GM12878 (cell line): ENCODE measurements at regions not wholly inside any gene's neighbourhood (a gene's known extent, or its start where the extent isn't known, plus 50 kb on each side); places are given as distances from the start of the nearest gene placed in this dataset.

ENCODE experiments used
- CREB1 ChIP-seq: IDR thresholded peaks from 2 replicates; pipeline ENCODE4 v1.6.1; 2012; ENCODE audit warnings: low read depth, mild to moderate bottlenecking, inconsistent platforms
- CREM ChIP-seq: IDR thresholded peaks from 2 replicates; pipeline ENCODE4 v1.6.1; 2014; ENCODE audit warnings: antibody characterized with exemption, low read depth
- FOS ChIP-seq: IDR thresholded peaks from 3 replicates; pipeline ENCODE4 v1.6.1; 2011; ENCODE audit warnings: borderline replicate concordance; ENCODE audit not compliant: insufficient read length; ENCODE audit errors: extremely low read depth
- GATAD2B ChIP-seq: fragments of 450-650 bp; conservative IDR thresholded peaks from 2 replicates; pipeline ENCODE4 v1.6.1; 2017; ENCODE audit warnings: low read depth, mild to moderate bottlenecking, moderate library complexity
- MAX ChIP-seq: IDR thresholded peaks from 2 replicates; pipeline ENCODE4 v1.6.1; 2012; ENCODE audit warnings: low read depth, low read length, improper control_type of control experiment
- MXI1 ChIP-seq: fragments of 150-350 bp; IDR thresholded peaks from 2 replicates; pipeline ENCODE4 v1.6.1; 2011; ENCODE audit warnings: low read depth, mild to moderate bottlenecking, inconsistent platforms, low read length, improper control_type of control experiment
- PBX3 ChIP-seq: IDR thresholded peaks from 2 replicates; pipeline ENCODE4 v1.6.1; 2011; ENCODE audit warnings: mild to moderate bottlenecking, low read depth, low read length, moderate library complexity; ENCODE audit not compliant: insufficient replicate concordance
- TF ChIP-seq, protein P1 (sequence below): IDR thresholded peaks from 2 replicates; pipeline ENCODE4 v1.6.1; 2012; ENCODE audit warnings: mild to moderate bottlenecking, low read depth, low read length

DNA sequence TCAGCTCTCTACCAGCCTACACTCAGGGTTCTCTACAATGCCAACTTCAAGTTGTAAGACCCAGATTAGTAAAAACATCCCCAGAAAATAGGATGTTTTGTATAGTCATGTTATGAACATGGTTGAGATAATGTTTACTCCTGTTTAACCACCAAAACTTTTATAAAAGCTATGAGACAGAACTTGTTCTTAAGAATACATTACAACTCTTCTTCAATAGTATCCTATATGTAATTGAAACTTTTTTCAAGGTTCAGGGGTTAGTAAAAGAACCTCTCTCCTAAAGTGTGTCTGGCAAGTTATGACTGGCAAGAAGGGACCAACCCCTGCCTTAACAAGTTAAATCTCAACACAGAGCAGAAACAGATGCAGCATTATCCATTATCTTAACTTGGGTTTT is 118.8 kb upstream of the STK17B start:
- TF ChIP-seq FOS = no peak
- TF ChIP-seq MXI1 = no peak
- TF ChIP-seq GATAD2B = no peak
- no peak for TF ChIP-seq MAX
- no peak for TF ChIP-seq CREB1
- TF ChIP-seq, protein P1, sequence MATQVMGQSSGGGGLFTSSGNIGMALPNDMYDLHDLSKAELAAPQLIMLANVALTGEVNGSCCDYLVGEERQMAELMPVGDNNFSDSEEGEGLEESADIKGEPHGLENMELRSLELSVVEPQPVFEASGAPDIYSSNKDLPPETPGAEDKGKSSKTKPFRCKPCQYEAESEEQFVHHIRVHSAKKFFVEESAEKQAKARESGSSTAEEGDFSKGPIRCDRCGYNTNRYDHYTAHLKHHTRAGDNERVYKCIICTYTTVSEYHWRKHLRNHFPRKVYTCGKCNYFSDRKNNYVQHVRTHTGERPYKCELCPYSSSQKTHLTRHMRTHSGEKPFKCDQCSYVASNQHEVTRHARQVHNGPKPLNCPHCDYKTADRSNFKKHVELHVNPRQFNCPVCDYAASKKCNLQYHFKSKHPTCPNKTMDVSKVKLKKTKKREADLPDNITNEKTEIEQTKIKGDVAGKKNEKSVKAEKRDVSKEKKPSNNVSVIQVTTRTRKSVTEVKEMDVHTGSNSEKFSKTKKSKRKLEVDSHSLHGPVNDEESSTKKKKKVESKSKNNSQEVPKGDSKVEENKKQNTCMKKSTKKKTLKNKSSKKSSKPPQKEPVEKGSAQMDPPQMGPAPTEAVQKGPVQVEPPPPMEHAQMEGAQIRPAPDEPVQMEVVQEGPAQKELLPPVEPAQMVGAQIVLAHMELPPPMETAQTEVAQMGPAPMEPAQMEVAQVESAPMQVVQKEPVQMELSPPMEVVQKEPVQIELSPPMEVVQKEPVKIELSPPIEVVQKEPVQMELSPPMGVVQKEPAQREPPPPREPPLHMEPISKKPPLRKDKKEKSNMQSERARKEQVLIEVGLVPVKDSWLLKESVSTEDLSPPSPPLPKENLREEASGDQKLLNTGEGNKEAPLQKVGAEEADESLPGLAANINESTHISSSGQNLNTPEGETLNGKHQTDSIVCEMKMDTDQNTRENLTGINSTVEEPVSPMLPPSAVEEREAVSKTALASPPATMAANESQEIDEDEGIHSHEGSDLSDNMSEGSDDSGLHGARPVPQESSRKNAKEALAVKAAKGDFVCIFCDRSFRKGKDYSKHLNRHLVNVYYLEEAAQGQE = no peak
- no peak for TF ChIP-seq CREM
- no peak for TF ChIP-seq PBX3
